OCI-LY1 (cell line): ENCODE measurements at regions not wholly inside any gene's neighbourhood (a gene's known extent, or its start where the extent isn't known, plus 50 kb on each side); places are given as distances from the start of the nearest gene placed in this dataset.

Experiments used
- H2AFZ ChIP-seq: fragments of 200-600 bp; sonication (generic), shearing (Covaris generic); 2 replicates; pipeline ENCODE4 v1.6.0; 2014; ENCODE audit warnings: antibody characterized with exemption, mild to moderate bottlenecking, low read length
- H3F3A ChIP-seq: fragments of 200-600 bp; sonication (generic), shearing (Covaris generic); 2 replicates; pipeline ENCODE4 v1.6.0; 2014; ENCODE audit warnings: mild to moderate bottlenecking, antibody characterized with exemption, low read length, moderate library complexity; ENCODE audit not compliant: insufficient read depth
- H3K27ac ChIP-seq: fragments of 200-600 bp; sonication (generic); 2 replicates; pipeline ENCODE4 v1.5.1; 2014; ENCODE audit warnings: low read length, mixed run types, mild to moderate bottlenecking, low read depth; ENCODE audit not compliant: poor library complexity, severe bottlenecking
- H3K27me3 ChIP-seq: fragments of 200-600 bp; sonication (generic); 2 replicates; pipeline ENCODE4 v1.6.0; 2014; ENCODE audit warnings: antibody characterized with exemption, mild to moderate bottlenecking, low read length, moderate library complexity; ENCODE audit not compliant: insufficient read depth
- H3K36me3 ChIP-seq: fragments of 200-600 bp; sonication (generic); 2 replicates; pipeline ENCODE4 v1.6.1; 2014; ENCODE audit warnings: mild to moderate bottlenecking, antibody characterized with exemption, low read length, moderate library complexity, mixed read lengths; ENCODE audit not compliant: insufficient read depth
- H3K4me1 ChIP-seq: fragments of 200-600 bp; sonication (generic); 2 replicates; pipeline ENCODE4 v1.5.1; 2014; ENCODE audit warnings: mild to moderate bottlenecking, low read length, moderate library complexity; ENCODE audit not compliant: insufficient read depth, severe bottlenecking
- H3K4me2 ChIP-seq: fragments of 200-600 bp; sonication (generic), shearing (Covaris generic); 2 replicates; pipeline ENCODE4 v1.6.1; 2014; ENCODE audit warnings: low read length
- H3K4me3 ChIP-seq: fragments of 200-600 bp; sonication (generic); 2 replicates; pipeline ENCODE4 v1.5.1; 2014; ENCODE audit warnings: low read length, low read depth, mild to moderate bottlenecking, mixed read lengths; ENCODE audit not compliant: poor library complexity, severe bottlenecking
- H3K79me2 ChIP-seq: fragments of 200-600 bp; shearing (Covaris generic); 2 replicates; pipeline ENCODE4 v1.6.1; 2016; ENCODE audit warnings: mixed run types, low read length, mixed read lengths; ENCODE audit not compliant: insufficient read depth
- H3K9ac ChIP-seq: fragments of 200-600 bp; sonication (generic), shearing (Covaris generic); 2 replicates; pipeline ENCODE4 v1.6.1; 2014; ENCODE audit warnings: mild to moderate bottlenecking, low read length, mixed read lengths
- H3K9me2 ChIP-seq: fragments of 200-600 bp; sonication (generic), shearing (Covaris generic); 2 replicates; pipeline ENCODE4 v1.6.1; 2014; ENCODE audit warnings: low read depth, mild to moderate bottlenecking, low read length, mixed read lengths
- H3K9me3 ChIP-seq: fragments of 200-600 bp; shearing (Covaris generic); 2 replicates; pipeline ENCODE4 v1.6.1; 2014; ENCODE audit warnings: low read length, mixed read lengths
- H4K20me1 ChIP-seq: fragments of 200-600 bp; sonication (generic), shearing (Covaris generic); 2 replicates; pipeline ENCODE4 v1.6.0; 2016; ENCODE audit warnings: mild to moderate bottlenecking, low read length; ENCODE audit not compliant: insufficient read depth
- CTCF ChIP-seq: fragments of 200-600 bp; sonication (generic), shearing (Covaris generic); IDR thresholded peaks from 2 replicates; pipeline ENCODE4 v1.5.1; 2017; ENCODE audit warnings: mild to moderate bottlenecking, antibody characterized with exemption, low read length, moderate library complexity, mixed read lengths
- EZH2 ChIP-seq: fragments of 200-600 bp; sonication (generic), shearing (Covaris generic); IDR thresholded peaks from 2 replicates; pipeline ENCODE4 v1.8.0; 2017; ENCODE audit warnings: borderline replicate concordance, mixed run types, mild to moderate bottlenecking, antibody characterized with exemption, low read length, moderate library complexity, mixed read lengths

- H3F3A ChIP-seq: no peaks in the 10 kb centered on the region
- H3K36me3 ChIP-seq: no peaks in the 10 kb centered on the region
- H3K27me3 ChIP-seq: no peaks in the 10 kb centered on the region
- no peaks in the 10 kb centered on the region for H3K79me2 ChIP-seq
- H3K4me1 ChIP-seq: no peaks in the 10 kb centered on the region
- no peak overlapping the region for H3K9ac ChIP-seq
- H4K20me1 ChIP-seq: no peaks in the 10 kb centered on the region
- H3K4me2 ChIP-seq: no peak overlapping the region
- H3K4me3 ChIP-seq: no peak overlapping the region
- H3K9me3 ChIP-seq: no peaks in the 10 kb centered on the region
- no peaks in the 10 kb centered on the region for H3K9me2 ChIP-seq
- TF ChIP-seq CTCF (no peak), EZH2 (no peak)
- H2AFZ ChIP-seq: no peak overlapping the region
- H3K27ac ChIP-seq: no peak overlapping the region
These were observed 335.0 kb downstream of the BCL11B start for GRCh38 chr14:98937021-98937420.

- TF ChIP-seq EZH2: no peak
- TF ChIP-seq CTCF: no peak
- H3K27me3 ChIP-seq: no peaks in the 10 kb centered on the region
- H2AFZ ChIP-seq: no peak overlapping the region
- no peaks in the 10 kb centered on the region for H3F3A ChIP-seq
- H3K27ac ChIP-seq: no peak overlapping the region
- no peaks in the 10 kb centered on the region for H3K9me3 ChIP-seq
- no peaks in the 10 kb centered on the region for H3K4me1 ChIP-seq
- no peaks in the 10 kb centered on the region for H3K9me2 ChIP-seq
- no peak overlapping the region for H3K9ac ChIP-seq
- H4K20me1 ChIP-seq: no peaks in the 10 kb centered on the region
- H3K4me2 ChIP-seq: no peak overlapping the region
- no peaks in the 10 kb centered on the region for H3K79me2 ChIP-seq
- no peak overlapping the region for H3K4me3 ChIP-seq
- H3K36me3 ChIP-seq: no peaks in the 10 kb centered on the region
These were observed 334.1 kb downstream of the BCL11B start for GRCh38 chr14:98937712-98938505.

- no peaks in the 10 kb centered on the region for H3K9me3 ChIP-seq
- H3K27me3 ChIP-seq: no peaks in the 10 kb centered on the region
- H3K9ac ChIP-seq: no peak overlapping the region
- no peaks in the 10 kb centered on the region for H3K4me1 ChIP-seq
- TF ChIP-seq EZH2 (no peak), CTCF (no peak)
- no peak overlapping the region for H2AFZ ChIP-seq
- H3K27ac ChIP-seq: no peak overlapping the region
- no peaks in the 10 kb centered on the region for H3K36me3 ChIP-seq
- H3K4me2 ChIP-seq: no peak overlapping the region
- no peaks in the 10 kb centered on the region for H3K79me2 ChIP-seq
- H3F3A ChIP-seq: no peaks in the 10 kb centered on the region
- H3K9me2 ChIP-seq: no peaks in the 10 kb centered on the region
- no peaks in the 10 kb centered on the region for H4K20me1 ChIP-seq
- no peak overlapping the region for H3K4me3 ChIP-seq
These were observed 331.1 kb downstream of the BCL11B start for GRCh38 chr14:98940693-98941437.
